Breast epithelium (tissue), 3 donors: ENCODE measurements at regions not wholly inside any gene's neighbourhood (a gene's known extent, or its start where the extent isn't known, plus 50 kb on each side); places are given as distances from the start of the nearest gene placed in this dataset.

Experiments
- CTCF ChIP-seq, 3 donors: fragments of 450-650 bp; IDR thresholded peaks; one replicate each; pipeline ENCODE4 v1.5.1; 2016 to 2017; ENCODE audit warnings: antibody characterized with exemption in 3 of 3, mild to moderate bottlenecking in 3 of 3, moderate library complexity in 3 of 3
- POLR2A ChIP-seq: fragments of 450-650 bp; IDR thresholded peaks from one replicate; pipeline ENCODE4 v1.6.1; 2016; ENCODE audit warnings: antibody characterized with exemption, mild to moderate bottlenecking, moderate library complexity
- POLR2AphosphoS5 ChIP-seq, 3 donors: sonication (generic); formaldehyde crosslinking; IDR thresholded peaks; one replicate each; pipeline ENCODE4 v1.6.1; 2017; ENCODE audit warnings: antibody characterized with exemption in 3 of 3

DNA sequence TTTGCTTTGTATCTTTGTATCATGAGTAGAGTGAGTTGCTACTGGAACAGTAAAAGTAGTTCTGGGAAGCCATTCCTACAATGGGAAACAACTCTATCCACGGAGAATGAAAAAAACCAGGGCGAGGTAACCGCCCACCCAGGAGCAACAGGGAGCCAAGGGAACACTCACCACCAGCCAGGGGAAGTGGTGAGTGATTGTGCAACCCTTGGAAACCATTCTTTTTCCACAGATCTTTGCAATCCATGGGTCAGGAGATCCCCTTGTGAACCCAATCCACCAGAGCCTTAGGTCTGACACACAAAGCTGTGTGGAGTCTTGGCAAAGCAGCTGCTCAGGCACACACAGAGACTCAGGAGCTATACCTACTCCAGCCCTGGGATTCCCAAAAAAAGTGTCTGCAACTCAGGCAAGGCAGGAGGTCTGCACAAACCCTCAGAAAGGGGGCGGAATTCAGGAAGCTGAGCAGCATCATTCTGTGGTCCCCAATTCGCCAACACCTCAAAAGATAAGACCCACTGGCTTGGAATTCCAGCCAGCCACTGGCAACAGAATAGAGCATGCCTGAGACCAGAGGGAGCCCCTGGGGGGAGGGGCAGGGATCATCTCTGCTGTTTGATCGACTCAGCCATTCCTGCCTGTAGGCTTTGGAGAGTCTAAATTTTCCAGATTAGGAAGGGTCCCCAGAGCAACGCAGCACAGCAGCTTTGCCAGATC lies 52.1 kb upstream of the PPFIA2 start:
- no peak for TF ChIP-seq POLR2AphosphoS5 (IDR thresholded peaks at IDR 0.05)
- TF ChIP-seq POLR2A, result no peak
- no peak for TF ChIP-seq CTCF (IDR thresholded peaks at IDR 0.05)
